ENCODE measurements at regions not wholly inside any gene's neighbourhood (a gene's known extent, or its start where the extent isn't known, plus 50 kb on each side); places are given as distances from the start of the nearest gene placed in this dataset.

DNA sequence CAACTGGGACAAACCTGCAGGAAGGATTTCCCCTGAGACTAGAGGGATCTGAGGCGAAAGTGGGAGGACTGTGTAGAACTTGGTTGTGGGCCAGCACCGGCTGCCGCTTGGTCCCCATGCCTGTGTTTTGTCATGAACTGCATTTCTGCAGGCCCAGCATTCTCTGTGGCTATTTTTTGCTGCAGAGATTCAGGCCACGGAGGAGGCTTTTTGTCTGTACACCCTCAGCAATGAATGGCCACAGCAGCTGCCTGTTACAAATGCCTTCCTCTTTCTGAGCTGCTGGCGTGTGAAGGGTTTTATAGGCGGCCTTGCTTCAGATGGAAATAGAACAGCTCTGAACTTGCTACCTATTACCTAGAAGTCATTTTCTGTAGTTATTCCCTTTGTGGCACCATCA lies 164.4 kb downstream of the SH2D4B start:
- TF ChIP-seq TAF1 (IDR thresholded peaks at IDR 0.05; ENCODE audit: low read depth, low read length) = no peak
- TF ChIP-seq POLR2A (IDR thresholded peaks at IDR 0.05; ENCODE audit: low read depth, low read length) = no peak
- TF ChIP-seq POLR2AphosphoS5 (IDR thresholded peaks at IDR 0.05; ENCODE audit: low read depth, low read length) = no peak
- TF ChIP-seq SPI1 (IDR thresholded peaks at IDR 0.05; ENCODE audit: low read depth, low read length) = peak; percentile 33; the same call in 1 of the 2 replicates
- TF ChIP-seq PAX5 (IDR thresholded peaks at IDR 0.05; ENCODE audit: insufficient read depth, low read length, severe bottlenecking) = no peak
- no peak for TF ChIP-seq POU2F2 (IDR thresholded peaks at IDR 0.05; ENCODE audit: low read depth, low read length)

All from GM12891 (cell line).